Heart left ventricle (tissue), 16 donors: ENCODE measurements at regions not wholly inside any gene's neighbourhood (a gene's known extent, or its start where the extent isn't known, plus 50 kb on each side); places are given as distances from the start of the nearest gene placed in this dataset.
"Not testable (repeated sequence)": the region's sequence is repeated elsewhere in the genome, so short reads cannot be mapped to it uniquely, and the experiment has no call there.

Experiments
- ATAC-seq, 4 donors: fragments of 200-7000 bp; cut with Tn5 transposase; one replicate each; pipeline ENCODE4 v1.9.1; 2020 to 2022; ENCODE audit warnings: moderate library complexity in 4 of 4, mild to moderate bottlenecking in 3 of 4, moderate number of reproducible peaks in 1 of 4
- DNase-seq, 5 donors: peaks; one replicate each; pipeline ENCODE4 v3.0.0-alpha.2; 2020
- H3K27ac ChIP-seq, 12 donors: fragments of 200-600 bp; sonication (generic) in 4 of 12; one replicate each; pipeline versions ENCODE4 v1.5.0 to v1.8.0; 2016 to 2022; ENCODE audit warnings: mild to moderate bottlenecking in 2 of 12
- H3K27me3 ChIP-seq, 9 donors: fragments of 200-600 bp; sonication (generic) in 2 of 9; one replicate each; pipeline versions ENCODE4 v1.5.1 to v1.8.0; 2016 to 2022; ENCODE audit warnings: mild to moderate bottlenecking in 3 of 9
- H3K36me3 ChIP-seq, 9 donors: fragments of 200-600 bp; sonication (generic) in 2 of 9; one replicate each; pipeline versions ENCODE4 v1.5.0 to v1.8.0; 2018 to 2022; ENCODE audit warnings: mild to moderate bottlenecking in 2 of 9
- H3K4me1 ChIP-seq, 12 donors: fragments of 200-600 bp; sonication (generic) in 4 of 12; one replicate each; pipeline versions ENCODE4 v1.5.0 to v1.8.0; 2016 to 2022; ENCODE audit warnings: mild to moderate bottlenecking in 3 of 12
- H3K4me3 ChIP-seq, 12 donors: fragments of 200-600 bp; sonication (generic) in 4 of 12; one replicate each; pipeline versions ENCODE4 v1.5.0 to v1.8.0; 2017 to 2022; ENCODE audit warnings: mild to moderate bottlenecking in 9 of 12, moderate library complexity in 4 of 12
- H3K9me3 ChIP-seq, 12 donors: fragments of 200-600 bp; sonication (generic) in 4 of 12; one replicate each; pipeline versions ENCODE4 v1.5.0 to v1.8.0; 2016 to 2022; ENCODE audit warnings: mild to moderate bottlenecking in 1 of 12
- CTCF ChIP-seq, 12 donors: fragments of 200-600 bp; sonication (generic) in 4 of 12; IDR thresholded peaks; one replicate each; pipeline versions ENCODE4 v1.5.0 to v1.8.0; 2018 to 2022; ENCODE audit warnings: antibody characterized with exemption in 12 of 12, mild to moderate bottlenecking in 5 of 12
- POLR2A ChIP-seq, 2 donors: fragments of 450-650 bp; IDR thresholded peaks; one replicate each; pipeline ENCODE4 v1.6.1; 2017; ENCODE audit warnings: antibody characterized with exemption in 2 of 2, mild to moderate bottlenecking in 2 of 2, moderate library complexity in 2 of 2
- WGBS, 4 donors: extraction: QIAGEN DNeasy Blood & Tissue Kit in 2 of 4; methylation state at CpG; one replicate each; pipeline versions ENCODE4 v1.1.5 to v1.1.7; 2013 to 2018; 5-methylcytosine and 5-hydroxymethylcytosine counted together
- intact Hi-C, 10 donors: fragments of 100-400 bp; cut with DNase I; formaldehyde crosslinking; loops; one replicate each; pipeline versions ENCODE4 v1.11.1 to v1.14.2; 2022
- donor health status: ischemic (EF 13 %, LVEDD 7.1; RV severe dilation, severe dysfunction).
- donor health status: healthy with polysubstance abuse.
- donor health status: DM: no; HTN: yes; CAD: no.
- donor health status: DM: no; HTN: no; CAD: no.
- donor health status: ischemic (EF 25% LVEDD 6.9; RV normal size, moderate dysfunction).
- donor health status: ischemic (EF 25% LVEDD 5.7; RV mildly dilated, moderate dysfunction).
- donor health status: healthy.
- donor health status: DM: yes; HTN: yes; CAD: no.
- donor health status: ischemic (EF 35%, LVEDD 5.7; RV mildly dilated, moderate dysfunction).
- donor health status: nonischemic (EF 11% LVEDD 7.7; RV severe dilation, severe dysfunction).
- donor health status: DM: yes; HTN: yes; CAD: no.
- donor health status: PGD.
- donor health status: ischemic (EF 29% LVEDD 5.4; RV normal size, mild dysfunction).
- donor health status: nonischemic (EF 23%, LVEDD 6.1; RV moderate dilation, normal function).

GRCh38 chr16:10261077-10261476 is 78.8 kb upstream of the GRIN2A start:
- ATAC-seq: no peak
- intact Hi-C loops: loop anchor here in 1 of 10 donors (5.0 kb wide), 1 partner anchor 49 kb away; no protein-coding TSS in a partner anchor

GRCh38 chr16:10261526-10261925 is 79.3 kb upstream of the GRIN2A start:
- intact Hi-C loops: loop anchor here in 1 of 10 donors (5.0 kb wide), 1 partner anchor 49 kb away; no protein-coding TSS in a partner anchor
- WGBS, 4 donors: 27 to 45% (median 35%) methylated on average over 6 of the region's 6 CpGs
- not testable (repeated sequence) for H3K36me3 ChIP-seq, ATAC-seq, H3K4me1 ChIP-seq, DNase-seq, H3K9me3 ChIP-seq, H3K4me3 ChIP-seq, H3K27ac ChIP-seq, H3K27me3 ChIP-seq

More at GRCh38 chr16:10261077-10261476, 78.8 kb upstream of the GRIN2A start:
- no peak for DNase-seq
- H3K4me3 ChIP-seq: no peak overlapping the region
- no peak overlapping the region for H3K27ac ChIP-seq
- no peaks in the 10 kb centered on the region for H3K36me3 ChIP-seq
- H3K4me1 ChIP-seq: peaks cover 0 to 6% (median 0%) of the 10 kb centered on the region in 12 donors
- H3K9me3 ChIP-seq: no peaks in the 10 kb centered on the region
- peaks cover 0 to 3% (median 0%) of the 10 kb centered on the region in 9 donors for H3K27me3 ChIP-seq
- TF ChIP-seq CTCF (IDR thresholded peaks at IDR 0.05) (no peak), POLR2A (IDR thresholded peaks at IDR 0.05) (no peak)
- WGBS, 4 donors: 32 to 46% (median 40%) methylated on average over 11 of the region's 11 CpGs

- H3K36me3 ChIP-seq: no peaks in the 10 kb centered on the region
- no peak overlapping the region for H3K27ac ChIP-seq
- no peak overlapping the region for H3K4me3 ChIP-seq
- H3K4me1 ChIP-seq: no peaks in the 10 kb centered on the region
- ATAC-seq: no peak
- H3K27me3 ChIP-seq: peaks cover 0 to 3% (median 0%) of the 10 kb centered on the region in 9 donors
- no peaks in the 10 kb centered on the region for H3K9me3 ChIP-seq
- 86 to 92% (median 90%) methylated on average over 7 of the region's 7 CpGs for WGBS, 4 donors
- intact Hi-C loops: loop anchor here in 1 of 10 donors (5.0 kb wide), 1 partner anchor 50 kb away; no protein-coding TSS in a partner anchor
- TF ChIP-seq CTCF (IDR thresholded peaks at IDR 0.05): no peak
- no peak for TF ChIP-seq POLR2A (IDR thresholded peaks at IDR 0.05)
- DNase-seq: no peak
Observed at GRCh38 chr16:10262377-10263132, 80.3 kb upstream of the GRIN2A start.

GRCh38 chr16:10265770-10266615 is 83.8 kb upstream of the GRIN2A start:
- intact Hi-C loops: no loop called here
- no peak overlapping the region for H3K27ac ChIP-seq
- DNase-seq: no peak
- no peaks in the 10 kb centered on the region for H3K4me1 ChIP-seq
- WGBS, 4 donors: 73 to 80% (median 76%) methylated on average over 11 of the region's 11 CpGs
- no peak overlapping the region for H3K4me3 ChIP-seq
- peaks cover 0 to 2% (median 0%) of the 10 kb centered on the region in 9 donors for H3K27me3 ChIP-seq
- TF ChIP-seq POLR2A (IDR thresholded peaks at IDR 0.05) (no peak), CTCF (IDR thresholded peaks at IDR 0.05) (no peak)
- no peak for ATAC-seq
- H3K36me3 ChIP-seq: no peaks in the 10 kb centered on the region
- H3K9me3 ChIP-seq: no peaks in the 10 kb centered on the region
